HEK293 (cell line): ENCODE measurements at regions not wholly inside any gene's neighbourhood (a gene's known extent, or its start where the extent isn't known, plus 50 kb on each side); places are given as distances from the start of the nearest gene placed in this dataset.
A peak's percentile ranks its signal among the peaks of the same experiment; 100 is the strongest.

Experiments
- CTCF ChIA-PET: fragments of 350-600 bp; formaldehyde crosslinking; extraction: SDS; loops from one replicate; lab custom pipeline; 2021; ENCODE audit warnings: antibody characterized with exemption; lab: Yijun Ruan, JAX
- POLR2A ChIA-PET: fragments of 300-600 bp; formaldehyde crosslinking; extraction: SDS; loops from one replicate; lab custom pipeline; 2020; ENCODE audit warnings: antibody characterized with exemption, inconsistent platforms; lab: Yijun Ruan, JAX
- H3K27ac ChIP-seq: fragments of 200-500 bp; sonication (Bioruptor generic); 2 replicates; pipeline ENCODE4 v1.5.1; 2014; ENCODE audit warnings: low read depth, low read length, control low read depth, inconsistent platforms; ENCODE audit errors: extremely low read depth
- H3K36me3 ChIP-seq, 2 experiments: fragments of 200-500 bp in 1 of 2; sonication (Bioruptor generic) in 1 of 2; 1 replicate in 1 of 2; 2 replicates in 1 of 2; pipeline ENCODE4 v1.5.1; 2014 to 2017; ENCODE audit warnings: inconsistent platforms in 2 of 2, low read length in 2 of 2; ENCODE audit not compliant: control insufficient read depth in 2 of 2, insufficient read depth in 1 of 2
- H3K4me1 ChIP-seq: fragments of 200-500 bp; sonication (Bioruptor generic); 2 replicates; pipeline ENCODE4 v1.5.1; 2014; ENCODE audit warnings: mild to moderate bottlenecking, low read length, inconsistent platforms; ENCODE audit not compliant: control insufficient read depth, insufficient read depth
- H3K4me3 ChIP-seq: 2 replicates; pipeline ENCODE4 v1.5.1; 2011; ENCODE audit warnings: low read depth, mild to moderate bottlenecking, control low read depth, low read length, moderate library complexity
- H3K9me3 ChIP-seq: fragments of 200-500 bp; sonication (Bioruptor generic); 2 replicates; pipeline ENCODE4 v1.5.1; 2014; ENCODE audit warnings: low read depth, low read length, inconsistent platforms; ENCODE audit not compliant: control insufficient read depth, insufficient read depth
- BCL11A ChIP-seq: fragments of 450-650 bp; formaldehyde crosslinking; IDR thresholded peaks from 2 replicates; pipeline ENCODE4 v1.5.1; 2016; ENCODE audit warnings: low read depth, missing biosample characterization, missing genetic modification characterization
- ELK4 ChIP-seq: IDR thresholded peaks from 2 replicates; pipeline ENCODE4 v1.6.1; 2011; ENCODE audit warnings: mild to moderate bottlenecking, low read depth, low read length, borderline replicate concordance
- GLI2 ChIP-seq: fragments of 450-650 bp; formaldehyde crosslinking; IDR thresholded peaks from 2 replicates; pipeline ENCODE4; 2017; ENCODE audit warnings: missing biosample characterization, missing genetic modification characterization, low read depth, borderline replicate concordance
- PRDM1 ChIP-seq: fragments of 450-650 bp; formaldehyde crosslinking; IDR thresholded peaks from 2 replicates; pipeline ENCODE4; 2016; ENCODE audit warnings: missing biosample characterization, missing genetic modification characterization
- PRDM4 ChIP-seq: fragments of 450-650 bp; formaldehyde crosslinking; IDR thresholded peaks from 2 replicates; pipeline ENCODE4 v1.5.1; 2017; ENCODE audit warnings: missing biosample characterization, missing genetic modification characterization
- RBAK ChIP-seq: fragments of 450-650 bp; formaldehyde crosslinking; IDR thresholded peaks from 2 replicates; pipeline ENCODE4 v1.5.1; 2016; ENCODE audit warnings: missing biosample characterization, missing genetic modification characterization
- YY2 ChIP-seq: fragments of 450-650 bp; formaldehyde crosslinking; IDR thresholded peaks from 2 replicates; pipeline ENCODE4 v1.5.1; 2016; ENCODE audit warnings: missing biosample characterization, missing genetic modification characterization
- ZBTB11 ChIP-seq: fragments of 450-650 bp; formaldehyde crosslinking; conservative IDR thresholded peaks from 2 replicates; pipeline ENCODE4 v1.5.1; 2016; ENCODE audit warnings: low read depth, missing biosample characterization, missing genetic modification characterization
- ZFP41 ChIP-seq: fragments of 450-650 bp; formaldehyde crosslinking; IDR thresholded peaks from 2 replicates; pipeline ENCODE4 v1.5.1; 2016; ENCODE audit warnings: missing biosample characterization, missing genetic modification characterization, borderline replicate concordance
- ZNF132 ChIP-seq: fragments of 450-650 bp; formaldehyde crosslinking; IDR thresholded peaks from 2 replicates; pipeline ENCODE4 v1.5.1; 2017; ENCODE audit warnings: missing biosample characterization, missing genetic modification characterization, borderline replicate concordance
- ZNF140 ChIP-seq: fragments of 450-650 bp; formaldehyde crosslinking; IDR thresholded peaks from 2 replicates; pipeline ENCODE4 v1.5.1; 2016; ENCODE audit warnings: missing biosample characterization, missing genetic modification characterization
- ZNF16 ChIP-seq: fragments of 450-650 bp; formaldehyde crosslinking; IDR thresholded peaks from 2 replicates; pipeline ENCODE4 v1.5.1; 2016; ENCODE audit warnings: low read depth, missing biosample characterization, missing genetic modification characterization
- ZNF2 ChIP-seq: fragments of 450-650 bp; formaldehyde crosslinking; IDR thresholded peaks from 2 replicates; pipeline ENCODE4 v1.5.1; 2016; ENCODE audit warnings: missing biosample characterization, missing genetic modification characterization
- ZNF248 ChIP-seq: fragments of 450-650 bp; formaldehyde crosslinking; IDR thresholded peaks from 2 replicates; pipeline ENCODE4 v1.5.1; 2017; ENCODE audit warnings: missing biosample characterization, missing genetic modification characterization
- ZNF416 ChIP-seq: fragments of 450-650 bp; formaldehyde crosslinking; IDR thresholded peaks from 2 replicates; pipeline ENCODE4 v1.5.1; 2016; ENCODE audit warnings: missing biosample characterization, missing genetic modification characterization
- ZNF48 ChIP-seq: fragments of 450-650 bp; formaldehyde crosslinking; IDR thresholded peaks from 2 replicates; pipeline ENCODE4 v1.5.1; 2016; ENCODE audit warnings: missing biosample characterization, missing genetic modification characterization
- ZNF510 ChIP-seq: fragments of 450-650 bp; formaldehyde crosslinking; IDR thresholded peaks from 2 replicates; pipeline ENCODE4 v1.5.1; 2018; ENCODE audit warnings: mild to moderate bottlenecking, missing genetic modification characterization, missing biosample characterization; ENCODE audit not compliant: insufficient replicate concordance
- ZNF544 ChIP-seq: fragments of 450-650 bp; formaldehyde crosslinking; IDR thresholded peaks from 2 replicates; pipeline ENCODE4 v1.5.0; 2017; ENCODE audit warnings: missing biosample characterization, missing genetic modification characterization
- ZNF555 ChIP-seq: fragments of 450-650 bp; formaldehyde crosslinking; conservative IDR thresholded peaks from 2 replicates; pipeline ENCODE4 v1.5.1; 2017; ENCODE audit warnings: missing biosample characterization, mild to moderate bottlenecking, missing genetic modification characterization, inconsistent platforms
- ZNF600 ChIP-seq: fragments of 450-650 bp; formaldehyde crosslinking; IDR thresholded peaks from 2 replicates; pipeline ENCODE4 v1.5.1; 2016; ENCODE audit warnings: missing biosample characterization, missing genetic modification characterization
- ZNF704 ChIP-seq: fragments of 450-650 bp; formaldehyde crosslinking; IDR thresholded peaks from 2 replicates; pipeline ENCODE4 v1.5.1; 2016; ENCODE audit warnings: missing biosample characterization, missing genetic modification characterization
- ZNF777 ChIP-seq: fragments of 450-650 bp; formaldehyde crosslinking; IDR thresholded peaks from 2 replicates; pipeline ENCODE4 v1.5.1; 2017; ENCODE audit warnings: missing biosample characterization, missing genetic modification characterization, borderline replicate concordance
- ZNF785 ChIP-seq: fragments of 450-650 bp; formaldehyde crosslinking; IDR thresholded peaks from 2 replicates; pipeline ENCODE4 v1.5.1; 2016; ENCODE audit warnings: missing biosample characterization, missing genetic modification characterization

GRCh38 chr1:234529950-234530237 lies 50.9 kb upstream of the TARBP1 start (continued):
- TF ChIP-seq PRDM4 (tag by site-specific recombination): no peak
- no peak for TF ChIP-seq ELK4
- TF ChIP-seq ZNF785 (tag by site-specific recombination): no peak
- no peak for TF ChIP-seq ZNF600 (tag by site-specific recombination)
- TF ChIP-seq ZNF544 (tag by site-specific recombination): no peak
- no peak for TF ChIP-seq ZNF416
- TF ChIP-seq ZNF555 (tag by site-specific recombination): no peak
- TF ChIP-seq YY2 (tag by site-specific recombination): no peak

- POLR2A ChIA-PET: interaction anchor here (0.5 to 2.6 kb wide), 5 partner anchors 15 to 1988 kb away, joined by 3 to 13 read pairs (median 4); no protein-coding TSS in a partner anchor
- Histone ChIP-seq H3K36me3 (no peaks in the 10 kb centered on the region), H3K4me3 (no peak overlapping the region), H3K4me1 (peaks cover 13% of the 10 kb centered on the region), H3K27ac (no peak overlapping the region), H3K9me3 (no peaks in the 10 kb centered on the region)
- CTCF ChIA-PET: interaction anchor here (0.6 to 1.0 kb wide), 4 partner anchors 53 to 1183 kb away, joined by 3 to 4 read pairs (median 3); no protein-coding TSS in a partner anchor
- TF ChIP-seq BCL11A: no peak
- TF ChIP-seq ZNF248: no peak
- TF ChIP-seq ZNF510 (tag by site-specific recombination): no peak
- no peak for TF ChIP-seq ZNF16
- TF ChIP-seq ZBTB11 (tag by site-specific recombination): no peak
- TF ChIP-seq ZNF777 (tag by site-specific recombination): no peak
- TF ChIP-seq GLI2 (tag by site-specific recombination): no peak
- no peak for TF ChIP-seq ZNF704 (tag by site-specific recombination)
- TF ChIP-seq PRDM1: peak; percentile 65; the same call in 1 of the 2 replicates
- no peak for TF ChIP-seq ZNF48 (tag by site-specific recombination)
- TF ChIP-seq ZNF132: no peak
- no peak for TF ChIP-seq ZNF140
- no peak for TF ChIP-seq RBAK (tag by site-specific recombination)
- TF ChIP-seq ZNF2 (tag by site-specific recombination): no peak
- TF ChIP-seq ZFP41: no peak
These were observed 50.3 kb upstream of the TARBP1 start for GRCh38 chr1:234529095-234529949.
